DOHH2 (cell line): ENCODE measurements at regions not wholly inside any gene's neighbourhood (a gene's known extent, or its start where the extent isn't known, plus 50 kb on each side); places are given as distances from the start of the nearest gene placed in this dataset.

Source experiments
- H3F3A ChIP-seq: fragments of 200-600 bp; sonication (generic), shearing (Covaris generic); 2 replicates; pipeline ENCODE4 v1.6.0; 2016; ENCODE audit warnings: antibody characterized with exemption, mild to moderate bottlenecking; ENCODE audit not compliant: control insufficient read depth, insufficient read depth
- H3K27ac ChIP-seq: fragments of 200-600 bp; sonication (generic); 2 replicates; pipeline ENCODE4 v1.5.1; 2014; ENCODE audit warnings: low read depth, mild to moderate bottlenecking, low read length, moderate library complexity
- H3K27me3 ChIP-seq: fragments of 200-600 bp; sonication (generic); 2 replicates; pipeline ENCODE4 v1.6.1; 2014; ENCODE audit warnings: mild to moderate bottlenecking, low read length, mixed read lengths; ENCODE audit not compliant: control insufficient read depth
- H3K36me3 ChIP-seq: fragments of 200-600 bp; sonication (generic); 2 replicates; pipeline ENCODE4 v1.6.1; 2014; ENCODE audit warnings: mild to moderate bottlenecking, low read length, moderate library complexity, mixed read lengths; ENCODE audit not compliant: control insufficient read depth
- H3K4me1 ChIP-seq: fragments of 200-600 bp; sonication (generic); 2 replicates; pipeline ENCODE4 v1.6.1; 2014; ENCODE audit warnings: mild to moderate bottlenecking, low read length, mixed read lengths; ENCODE audit not compliant: control insufficient read depth
- H3K4me2 ChIP-seq: fragments of 200-600 bp; sonication (generic); 2 replicates; pipeline ENCODE4 v1.6.0; 2014; ENCODE audit warnings: mild to moderate bottlenecking, low read length, moderate library complexity
- H3K4me3 ChIP-seq: fragments of 200-600 bp; sonication (generic); 2 replicates; pipeline ENCODE4 v1.5.1; 2014; ENCODE audit warnings: mild to moderate bottlenecking, low read length, mixed read lengths
- H3K79me2 ChIP-seq: fragments of 200-600 bp; sonication (generic); 2 replicates; pipeline ENCODE4 v1.6.1; 2014; ENCODE audit warnings: mild to moderate bottlenecking, low read length, mixed read lengths; ENCODE audit not compliant: control insufficient read depth
- H3K9me2 ChIP-seq: fragments of 200-600 bp; sonication (generic); replicated peaks from 2 replicates; pipeline ENCODE4 v1.6.1; 2014; ENCODE audit warnings: mild to moderate bottlenecking, low read length, mixed read lengths; ENCODE audit not compliant: control insufficient read depth
- H3K9me3 ChIP-seq: fragments of 200-600 bp; sonication (generic); 2 replicates; pipeline ENCODE4 v1.6.1; 2014; ENCODE audit warnings: antibody characterized with exemption, low read length, mixed read lengths; ENCODE audit not compliant: control insufficient read depth, insufficient read depth
- H4K20me1 ChIP-seq: fragments of 200-600 bp; sonication (generic); 2 replicates; pipeline ENCODE4 v1.6.0; 2014; ENCODE audit warnings: low read depth, mild to moderate bottlenecking, antibody characterized with exemption, low read length, moderate library complexity; ENCODE audit not compliant: control insufficient read depth, insufficient read depth
- CTCF ChIP-seq: fragments of 200-600 bp; sonication (generic); IDR thresholded peaks from one replicate; pipeline ENCODE4 v1.5.1; 2014; ENCODE audit warnings: antibody characterized with exemption, mild to moderate bottlenecking, low read depth, low read length; ENCODE audit not compliant: poor library complexity, severe bottlenecking
- EZH2phosphoT487 ChIP-seq: fragments of 200-600 bp; sonication (generic); IDR thresholded peaks from 2 replicates; pipeline ENCODE4 v1.6.1; 2017; ENCODE audit warnings: borderline replicate concordance, mild to moderate bottlenecking, antibody characterized with exemption, low read length, moderate library complexity, mixed read lengths

GRCh38 chr16:51888534-51888933 lies 658.4 kb downstream of the TOX3 start:
- Histone ChIP-seq H3K36me3 (no peaks in the 10 kb centered on the region), H3K9me3 (no peaks in the 10 kb centered on the region), H4K20me1 (no peaks in the 10 kb centered on the region), H3K9me2 (no peaks in the 10 kb centered on the region), H3K4me3 (no peak overlapping the region), H3K4me1 (no peaks in the 10 kb centered on the region), H3F3A (no peaks in the 10 kb centered on the region), H3K27ac (no peak overlapping the region), H3K27me3 (no peaks in the 10 kb centered on the region), H3K79me2 (no peaks in the 10 kb centered on the region), H3K4me2 (no peak overlapping the region)
- TF ChIP-seq CTCF (no peak), EZH2phosphoT487 (no peak)

GRCh38 chr16:51888016-51888415 lies 658.9 kb downstream of the TOX3 start:
- Histone ChIP-seq H3K9me3 (no peaks in the 10 kb centered on the region), H3K36me3 (no peaks in the 10 kb centered on the region), H3K4me2 (no peak overlapping the region), H3K9me2 (no peaks in the 10 kb centered on the region), H3K4me1 (no peaks in the 10 kb centered on the region), H3K79me2 (no peaks in the 10 kb centered on the region), H3F3A (no peaks in the 10 kb centered on the region), H4K20me1 (no peaks in the 10 kb centered on the region), H3K27ac (no peak overlapping the region), H3K4me3 (no peak overlapping the region), H3K27me3 (no peaks in the 10 kb centered on the region)
- TF ChIP-seq EZH2phosphoT487: no peak
- TF ChIP-seq CTCF: no peak

- Histone ChIP-seq H3F3A (no peaks in the 10 kb centered on the region), H4K20me1 (no peaks in the 10 kb centered on the region), H3K79me2 (no peaks in the 10 kb centered on the region), H3K36me3 (no peaks in the 10 kb centered on the region), H3K4me3 (no peak overlapping the region), H3K27ac (no peak overlapping the region), H3K27me3 (no peaks in the 10 kb centered on the region), H3K4me1 (no peaks in the 10 kb centered on the region), H3K4me2 (no peak overlapping the region), H3K9me2 (no peaks in the 10 kb centered on the region), H3K9me3 (no peaks in the 10 kb centered on the region)
- TF ChIP-seq CTCF (no peak), EZH2phosphoT487 (no peak)
These were observed 660.5 kb downstream of the TOX3 start for GRCh38 chr16:51886456-51886855.

- no peak overlapping the region for H3K27ac ChIP-seq
- no peak overlapping the region for H3K4me3 ChIP-seq
- H3K27me3 ChIP-seq: no peaks in the 10 kb centered on the region
- H3K9me2 ChIP-seq: no peaks in the 10 kb centered on the region
- no peaks in the 10 kb centered on the region for H3K9me3 ChIP-seq
- H4K20me1 ChIP-seq: no peaks in the 10 kb centered on the region
- no peak overlapping the region for H3K4me2 ChIP-seq
- no peaks in the 10 kb centered on the region for H3K36me3 ChIP-seq
- no peaks in the 10 kb centered on the region for H3K79me2 ChIP-seq
- H3K4me1 ChIP-seq: no peaks in the 10 kb centered on the region
- no peak for TF ChIP-seq CTCF
- no peak for TF ChIP-seq EZH2phosphoT487
- no peaks in the 10 kb centered on the region for H3F3A ChIP-seq
These were observed 662.2 kb downstream of the TOX3 start for GRCh38 chr16:51884773-51885172.
